OCI-LY3 (cell line): ENCODE measurements at regions not wholly inside any gene's neighbourhood (a gene's known extent, or its start where the extent isn't known, plus 50 kb on each side); places are given as distances from the start of the nearest gene placed in this dataset.

Experiments used
- H2AFZ ChIP-seq: fragments of 200-600, 300-600 bp; shearing (Covaris generic); 2 replicates; pipeline ENCODE4 v1.6.0; 2014; ENCODE audit warnings: antibody characterized with exemption, low read depth, low read length
- H3K27ac ChIP-seq: fragments of 200-600, 300-600 bp; sonication (generic); 2 replicates; pipeline ENCODE4 v1.5.1; 2014; ENCODE audit warnings: mild to moderate bottlenecking, low read length, moderate library complexity, mixed read lengths
- H3K27me3 ChIP-seq: fragments of 200-600, 300-600 bp; sonication (generic); 2 replicates; pipeline ENCODE4 v1.6.1; 2014; ENCODE audit warnings: low read depth, low read length, mixed read lengths
- H3K36me3 ChIP-seq: fragments of 200-600, 300-600 bp; sonication (generic); replicated peaks from 2 replicates; pipeline ENCODE3; 2014; ENCODE audit warnings: low read depth, low read length, mixed read lengths
- H3K4me1 ChIP-seq: fragments of 300-600, 200-600 bp; sonication (generic); 2 replicates; pipeline ENCODE4 v1.6.1; 2014; ENCODE audit warnings: low read length, mixed read lengths
- H3K4me2 ChIP-seq: fragments of 200-600, 300-600 bp; sonication (generic); 2 replicates; pipeline ENCODE4 v1.6.1; 2014; ENCODE audit warnings: low read length, mixed read lengths
- H3K4me3 ChIP-seq: fragments of 300-600, 200-600 bp; sonication (generic); 2 replicates; pipeline ENCODE4 v1.5.1; 2014; ENCODE audit warnings: antibody characterized with exemption, mild to moderate bottlenecking, low read length, moderate library complexity
- H3K79me2 ChIP-seq: fragments of 300-600, 200-600 bp; shearing (Covaris generic); 2 replicates; pipeline ENCODE4 v1.6.1; 2014; ENCODE audit warnings: mild to moderate bottlenecking, low read length, mixed read lengths
- H3K9ac ChIP-seq: fragments of 300-600, 200-600 bp; shearing (Covaris generic); 2 replicates; pipeline ENCODE4 v1.6.0; 2014; ENCODE audit warnings: mild to moderate bottlenecking, low read length, moderate library complexity
- H3K9me3 ChIP-seq: fragments of 200-600, 300-600 bp; shearing (Covaris generic); 2 replicates; pipeline ENCODE4 v1.6.1; 2014; ENCODE audit warnings: low read length, mixed read lengths; ENCODE audit not compliant: insufficient read depth
- H4K20me1 ChIP-seq: fragments of 200-600, 300-600 bp; sonication (generic); 2 replicates; pipeline ENCODE4 v1.6.1; 2016; ENCODE audit warnings: low read length, mixed read lengths; ENCODE audit not compliant: insufficient read depth
- CTCF ChIP-seq: fragments of 200-600, 300-600 bp; sonication (generic); IDR thresholded peaks from 2 replicates; pipeline ENCODE4 v1.5.1; 2014; ENCODE audit warnings: antibody characterized with exemption, low read length, low read depth
- EZH2phosphoT487 ChIP-seq: fragments of 200-600 bp; shearing (Covaris generic); IDR thresholded peaks from 2 replicates; pipeline ENCODE4 v1.6.1; 2018; ENCODE audit warnings: antibody characterized with exemption, mixed run types, low read depth

- no peak overlapping the region for H3K4me3 ChIP-seq
- TF ChIP-seq EZH2phosphoT487 = no peak
- peak; percentile 27; the same call in 1 of the 2 replicates for TF ChIP-seq CTCF
Observed at GRCh38 chr12:59173695-59174094, 253.4 kb upstream of the LRIG3 start.

GRCh38 chr12:59168647-59169046 is 248.3 kb upstream of the LRIG3 start:
- H3K27ac ChIP-seq = no peak overlapping the region
- TF ChIP-seq EZH2phosphoT487 (no peak), CTCF (no peak)
- H3K9me3 ChIP-seq = no peaks in the 10 kb centered on the region
- no peaks in the 10 kb centered on the region for H3K27me3 ChIP-seq
- no peaks in the 10 kb centered on the region for H3K79me2 ChIP-seq
- H3K4me1 ChIP-seq = no peaks in the 10 kb centered on the region
- no peak overlapping the region for H3K4me3 ChIP-seq
- no peaks in the 10 kb centered on the region for H3K36me3 ChIP-seq
- H3K9ac ChIP-seq = no peak overlapping the region
- H2AFZ ChIP-seq = no peak overlapping the region
- no peak overlapping the region for H3K4me2 ChIP-seq
- H4K20me1 ChIP-seq = no peaks in the 10 kb centered on the region

More at GRCh38 chr12:59173695-59174094, 253.4 kb upstream of the LRIG3 start:
- H3K4me2 ChIP-seq = no peak overlapping the region
- H3K9me3 ChIP-seq = no peaks in the 10 kb centered on the region
- no peak overlapping the region for H3K27ac ChIP-seq
- H3K9ac ChIP-seq = no peak overlapping the region
- H3K79me2 ChIP-seq = no peaks in the 10 kb centered on the region
- H2AFZ ChIP-seq = no peak overlapping the region
- no peaks in the 10 kb centered on the region for H3K4me1 ChIP-seq
- no peaks in the 10 kb centered on the region for H4K20me1 ChIP-seq
- no peaks in the 10 kb centered on the region for H3K27me3 ChIP-seq
- H3K36me3 ChIP-seq = no peaks in the 10 kb centered on the region

- Histone ChIP-seq H3K4me1 (no peaks in the 10 kb centered on the region), H3K9me3 (no peaks in the 10 kb centered on the region), H3K27ac (no peak overlapping the region), H3K4me3 (no peak overlapping the region), H3K4me2 (no peak overlapping the region), H3K36me3 (no peaks in the 10 kb centered on the region), H3K27me3 (no peaks in the 10 kb centered on the region), H3K79me2 (no peaks in the 10 kb centered on the region), H2AFZ (no peak overlapping the region), H4K20me1 (no peaks in the 10 kb centered on the region), H3K9ac (no peak overlapping the region)
- TF ChIP-seq EZH2phosphoT487 = no peak
- no peak for TF ChIP-seq CTCF
Observed at GRCh38 chr12:59166457-59166856, 246.2 kb upstream of the LRIG3 start.

GRCh38 chr12:59164991-59165718 is 244.9 kb upstream of the LRIG3 start:
- no peak overlapping the region for H3K4me3 ChIP-seq
- peak; percentile 68 for TF ChIP-seq CTCF
- no peak for TF ChIP-seq EZH2phosphoT487
- H3K79me2 ChIP-seq = no peaks in the 10 kb centered on the region
- H3K9ac ChIP-seq = no peak overlapping the region
- H3K27ac ChIP-seq = no peak overlapping the region
- no peaks in the 10 kb centered on the region for H3K36me3 ChIP-seq
- no peaks in the 10 kb centered on the region for H4K20me1 ChIP-seq
- no peak overlapping the region for H2AFZ ChIP-seq
- no peaks in the 10 kb centered on the region for H3K27me3 ChIP-seq
- no peaks in the 10 kb centered on the region for H3K9me3 ChIP-seq
- H3K4me2 ChIP-seq = peak overlapping the region; percentile 31; the same call in 1 of the 2 replicates
- H3K4me1 ChIP-seq = no peaks in the 10 kb centered on the region
